Activated T-cell treated with anti-CD3 and anti-CD28 coated beads, Interleukin-2, amount 50 U/mL, for 72 hours (primary cell): ENCODE measurements at regions not wholly inside any gene's neighbourhood (a gene's known extent, or its start where the extent isn't known, plus 50 kb on each side); places are given as distances from the start of the nearest gene placed in this dataset.
"Not testable (repeated sequence)": the region's sequence is repeated elsewhere in the genome, so short reads cannot be mapped to it uniquely, and the experiment has no call there.

Source experiments
- ATAC-seq, 2 donors: fragments of 150-1000 bp; cut with Tn5 transposase; replicated peaks in 1 of 2; 2 replicates each; pipeline ENCODE4 v1.10.0; 2021; ENCODE audit warnings: moderate library complexity in 2 of 2, mild to moderate bottlenecking in 1 of 2
- DNase-seq, 2 donors: peaks; one replicate each; pipeline ENCODE4 v3.0.0; 2021 to 2022; ENCODE audit warnings: mixed read lengths in 1 of 2
- H3K27ac Mint-ChIP-seq: one replicate; pipeline ENCODE4 v1.8.0; 2022; ENCODE audit warnings: mild to moderate bottlenecking, moderate library complexity, mixed read lengths
- H3K27me3 Mint-ChIP-seq: one replicate; pipeline ENCODE4 v1.8.0; 2022; ENCODE audit warnings: low read depth, mixed read lengths
- H3K36me3 Mint-ChIP-seq, 2 donors: one replicate each; pipeline ENCODE4 v1.8.0; 2022; ENCODE audit warnings: mixed read lengths in 2 of 2, mild to moderate bottlenecking in 1 of 2; ENCODE audit not compliant: insufficient read depth in 2 of 2
- H3K4me1 Mint-ChIP-seq: one replicate; pipeline ENCODE4 v1.8.0; 2022; ENCODE audit warnings: low read depth, mixed read lengths
- H3K4me3 Mint-ChIP-seq, 2 donors: one replicate each; pipeline ENCODE4 v1.8.0; 2022; ENCODE audit warnings: mild to moderate bottlenecking in 2 of 2, mixed read lengths in 2 of 2, moderate library complexity in 2 of 2
- H3K9me3 Mint-ChIP-seq, 2 donors: one replicate each; pipeline ENCODE4 v1.8.0; 2022; ENCODE audit warnings: mixed read lengths in 2 of 2

DNA sequence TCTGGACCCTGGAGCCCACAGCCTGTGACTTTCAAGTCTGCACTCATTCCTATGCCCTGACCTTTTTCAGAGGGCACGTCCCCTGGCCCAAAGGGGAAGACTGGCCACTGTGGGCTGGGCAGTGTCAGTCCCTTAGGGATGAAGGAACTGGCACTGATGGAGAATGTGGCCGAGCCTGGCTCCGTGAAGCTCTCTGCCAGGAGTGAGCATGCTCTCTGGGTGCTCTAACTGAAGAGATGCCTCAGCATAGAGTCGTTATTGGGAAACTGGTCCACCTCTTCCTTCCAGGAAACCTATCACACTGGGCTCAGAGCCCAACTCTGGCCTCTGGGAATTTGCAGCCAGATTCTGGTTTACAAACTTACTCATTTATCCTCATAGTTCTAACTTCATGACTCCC, 87.3 kb upstream of the OSBPL11 start:
- not testable (repeated sequence) for ATAC-seq, DNase-seq, H3K4me1 Mint-ChIP-seq, H3K27ac Mint-ChIP-seq, H3K36me3 Mint-ChIP-seq, H3K9me3 Mint-ChIP-seq, H3K4me3 Mint-ChIP-seq, H3K27me3 Mint-ChIP-seq

DNA sequence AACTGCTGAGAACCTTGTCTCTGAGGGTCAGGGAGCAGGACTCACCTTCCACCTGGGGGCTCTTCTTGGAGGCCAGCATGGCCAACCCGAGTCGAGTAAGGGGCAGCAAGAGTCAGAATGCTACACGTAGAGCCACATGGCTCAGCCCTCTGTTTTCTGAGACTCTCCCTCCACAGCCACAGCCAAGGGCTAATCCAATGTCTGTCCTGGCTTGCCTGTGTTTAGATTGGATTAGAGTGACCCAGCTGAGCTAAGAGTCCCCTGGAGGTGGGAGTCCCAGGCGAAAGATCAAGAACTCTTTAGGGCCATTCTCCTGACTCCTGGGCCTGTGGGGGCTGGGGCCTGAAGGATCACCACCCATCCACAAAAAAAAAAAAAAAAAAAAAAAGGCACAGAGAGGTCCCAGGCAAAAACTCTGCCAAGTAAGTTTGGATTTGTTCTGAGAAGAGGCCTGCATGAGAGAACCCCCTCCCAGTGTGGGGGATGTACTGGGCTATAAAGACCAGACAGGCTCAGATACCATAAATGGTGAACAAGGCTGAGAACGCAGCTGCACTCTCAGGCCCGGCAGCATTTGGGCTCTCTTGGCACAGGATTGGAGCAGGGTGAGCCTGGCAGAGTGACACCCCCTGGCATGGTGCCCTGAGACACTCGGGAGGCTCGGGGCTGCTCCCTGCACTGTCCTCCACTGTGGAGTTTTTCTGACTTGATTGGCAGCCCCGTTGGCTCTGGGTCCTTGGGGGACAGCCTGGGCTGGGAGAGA, 88.0 kb upstream of the OSBPL11 start:
- Mint-ChIP-seq H3K9me3 (no peaks in the 10 kb centered on the region), H3K4me3 (no peak overlapping the region), H3K4me1 (no peaks in the 10 kb centered on the region), H3K27me3 (peaks cover 8% of the 10 kb centered on the region), H3K36me3 (no peaks in the 10 kb centered on the region), H3K27ac (no peak overlapping the region)
- DNase-seq (no peak), ATAC-seq (no peak)

GRCh38 chr3:125684199-125684598, 88.9 kb upstream of the OSBPL11 start:
- ATAC-seq (no peak), DNase-seq (no peak)
- Mint-ChIP-seq H3K36me3 (no peaks in the 10 kb centered on the region), H3K27me3 (peaks cover 8% of the 10 kb centered on the region), H3K9me3 (no peaks in the 10 kb centered on the region), H3K4me3 (no peak overlapping the region), H3K27ac (no peak overlapping the region), H3K4me1 (no peaks in the 10 kb centered on the region)

DNA sequence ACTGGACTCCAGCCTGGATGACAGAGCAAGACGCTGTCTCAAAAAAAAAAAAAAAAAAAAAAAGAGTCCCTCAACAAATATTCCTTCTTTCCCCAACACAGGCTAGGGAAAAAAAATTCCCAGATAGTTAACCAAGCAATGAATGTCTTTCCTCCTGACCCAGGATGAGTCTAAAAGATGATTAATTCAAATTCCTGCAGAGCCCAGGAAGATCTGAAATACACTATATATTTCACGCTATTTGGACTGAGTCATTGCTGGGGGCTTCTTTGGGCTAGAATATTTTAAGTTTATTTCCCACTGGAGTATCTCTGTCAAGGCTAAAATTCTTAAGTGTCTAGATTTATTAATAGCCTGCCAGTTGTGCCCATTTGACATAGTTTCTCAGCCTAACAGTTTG, 90.4 kb upstream of the OSBPL11 start:
- H3K36me3 Mint-ChIP-seq, DNase-seq, H3K9me3 Mint-ChIP-seq, H3K4me3 Mint-ChIP-seq, H3K27ac Mint-ChIP-seq, ATAC-seq, H3K4me1 Mint-ChIP-seq, H3K27me3 Mint-ChIP-seq: not testable (repeated sequence)

DNA sequence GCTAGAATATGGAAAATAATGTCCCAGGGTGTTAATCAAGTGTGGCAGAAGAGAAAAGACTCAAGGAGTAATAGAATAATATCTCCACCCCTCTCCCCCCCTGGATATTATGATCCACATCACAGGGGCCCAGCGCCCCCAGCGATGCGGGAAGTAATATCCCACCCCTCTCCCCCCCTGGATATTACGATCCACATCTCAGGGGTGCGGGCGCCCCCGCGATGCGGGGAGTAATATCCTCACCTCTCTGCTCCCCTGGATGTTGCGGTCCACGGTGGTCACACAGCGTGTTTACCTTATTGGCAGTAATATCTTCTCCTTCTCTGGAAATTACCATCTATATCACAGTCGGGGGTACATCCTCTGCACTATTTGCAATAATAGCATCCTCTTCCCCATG, 97.1 kb upstream of the OSBPL11 start:
- Mint-ChIP-seq H3K4me3 (no peak overlapping the region), H3K27me3 (no peaks in the 10 kb centered on the region), H3K9me3 (no peaks in the 10 kb centered on the region), H3K4me1 (no peaks in the 10 kb centered on the region), H3K36me3 (no peaks in the 10 kb centered on the region), H3K27ac (no peak overlapping the region)
- no peak for ATAC-seq
- DNase-seq: no peak

GRCh38 chr3:125693887-125694286, 98.6 kb upstream of the OSBPL11 start:
- ATAC-seq (no peak), DNase-seq (no peak)
- no peaks in the 10 kb centered on the region for H3K4me1 Mint-ChIP-seq
- no peaks in the 10 kb centered on the region for H3K27me3 Mint-ChIP-seq
- no peak overlapping the region for H3K27ac Mint-ChIP-seq
- H3K9me3 Mint-ChIP-seq: no peaks in the 10 kb centered on the region
- no peak overlapping the region for H3K4me3 Mint-ChIP-seq
- no peaks in the 10 kb centered on the region for H3K36me3 Mint-ChIP-seq

DNA sequence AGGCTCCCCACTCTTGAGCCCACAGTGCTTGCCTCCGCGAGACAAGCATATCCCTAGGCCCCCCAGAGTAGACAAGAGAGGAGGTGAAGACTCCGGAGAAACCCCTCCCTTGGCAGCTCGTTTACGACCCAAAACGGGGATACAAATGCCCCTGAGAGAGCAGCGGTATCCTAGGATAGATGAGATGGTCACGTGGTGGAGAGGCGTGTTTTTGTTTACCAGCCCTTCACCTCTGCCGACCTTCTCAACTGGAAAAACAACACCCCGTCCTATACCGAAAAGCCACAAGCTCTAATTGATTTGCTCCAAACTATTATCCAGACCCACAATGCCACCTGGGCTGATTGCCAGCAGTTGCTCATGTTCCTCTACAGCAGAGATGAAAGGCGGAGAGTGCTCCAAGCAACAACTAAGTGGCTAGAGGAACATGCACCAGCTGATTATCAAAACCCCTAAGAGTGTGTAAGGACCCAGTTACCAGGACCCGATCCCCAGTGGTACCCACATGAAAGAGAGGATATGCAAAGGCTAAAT, 99.5 kb upstream of the OSBPL11 start:
- Mint-ChIP-seq H3K36me3 (no peaks in the 10 kb centered on the region), H3K9me3 (no peaks in the 10 kb centered on the region), H3K27ac (no peak overlapping the region), H3K27me3 (no peaks in the 10 kb centered on the region), H3K4me1 (no peaks in the 10 kb centered on the region), H3K4me3 (no peak overlapping the region)
- DNase-seq (no peak), ATAC-seq (no peak)

GRCh38 chr3:125695688-125696087, 100.4 kb upstream of the OSBPL11 start:
- H3K9me3 Mint-ChIP-seq: no peaks in the 10 kb centered on the region
- no peak for DNase-seq

GRCh38 chr3:125697126-125697525, 101.8 kb upstream of the OSBPL11 start:
- not testable (repeated sequence) for H3K4me3 Mint-ChIP-seq, H3K9me3 Mint-ChIP-seq, ATAC-seq, H3K4me1 Mint-ChIP-seq, DNase-seq, H3K27me3 Mint-ChIP-seq, H3K36me3 Mint-ChIP-seq, H3K27ac Mint-ChIP-seq

More at GRCh38 chr3:125695688-125696087, 100.4 kb upstream of the OSBPL11 start:
- Mint-ChIP-seq H3K27ac (no peak overlapping the region), H3K4me3 (no peak overlapping the region), H3K4me1 (no peaks in the 10 kb centered on the region), H3K36me3 (no peaks in the 10 kb centered on the region), H3K27me3 (no peaks in the 10 kb centered on the region)
- no peak for ATAC-seq

DNA sequence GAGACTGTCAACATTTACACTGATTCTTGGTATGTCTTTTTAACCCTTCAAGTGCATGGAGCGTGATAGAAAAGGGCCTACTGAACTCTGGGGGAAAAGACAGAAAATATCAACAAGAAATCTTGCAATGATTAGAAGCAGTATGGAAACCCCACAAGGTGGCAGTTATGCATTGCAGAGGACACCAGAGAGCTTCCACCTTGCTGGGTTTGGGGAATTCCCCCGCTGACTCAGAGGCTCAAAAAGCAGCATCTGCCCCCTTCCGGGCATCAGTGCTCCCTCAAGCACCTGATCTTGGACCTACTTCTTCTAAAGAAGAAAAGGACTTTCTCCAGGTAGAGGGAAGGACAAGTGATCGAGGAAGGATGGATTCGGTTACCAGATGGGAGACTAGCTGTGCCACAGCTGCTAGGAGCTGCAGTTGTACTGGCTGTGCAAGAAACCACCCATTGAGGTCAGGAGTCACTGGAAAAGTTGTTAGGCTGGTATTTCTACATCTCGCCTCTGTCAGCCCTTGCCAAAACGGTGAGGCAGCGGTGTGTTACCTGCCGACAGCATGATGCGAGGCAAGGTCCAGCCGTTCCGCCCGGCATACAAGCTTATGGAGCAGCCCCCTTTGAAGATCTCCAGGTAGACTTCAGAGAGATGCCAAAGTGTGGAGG, 102.8 kb upstream of the OSBPL11 start:
- H3K27ac Mint-ChIP-seq, ATAC-seq, H3K27me3 Mint-ChIP-seq, H3K4me3 Mint-ChIP-seq, H3K4me1 Mint-ChIP-seq, H3K9me3 Mint-ChIP-seq, H3K36me3 Mint-ChIP-seq: not testable (repeated sequence)
- peak; percentile 58 to 79 for DNase-seq

DNA sequence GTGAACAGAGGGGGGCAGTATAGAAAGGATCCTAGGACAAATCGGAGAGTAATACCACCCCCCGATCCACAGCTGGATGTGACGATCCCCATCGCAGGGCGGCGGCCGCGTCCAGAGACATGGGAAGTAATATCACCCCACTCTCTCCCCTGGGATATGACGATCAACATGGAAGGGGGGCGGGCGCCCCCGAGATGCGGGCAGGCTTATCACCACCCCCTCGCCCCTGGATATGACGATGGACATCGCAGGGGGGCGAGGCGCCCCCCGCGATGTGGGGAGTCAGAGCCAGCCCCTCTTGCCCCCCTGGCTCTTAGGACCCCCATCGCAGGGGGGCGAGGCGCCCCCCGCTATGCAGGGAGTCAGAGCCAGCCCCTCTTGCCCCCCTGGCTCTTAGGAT, 120.4 kb upstream of the OSBPL11 start:
- Mint-ChIP-seq H3K4me3 (no peak overlapping the region), H3K36me3 (no peaks in the 10 kb centered on the region), H3K27me3 (peaks cover 7% of the 10 kb centered on the region), H3K27ac (no peak overlapping the region), H3K4me1 (no peaks in the 10 kb centered on the region), H3K9me3 (no peaks in the 10 kb centered on the region)
- no peak for ATAC-seq
- DNase-seq: no peak

GRCh38 chr3:125732151-125732550, 136.9 kb upstream of the OSBPL11 start:
- DNase-seq, H3K36me3 Mint-ChIP-seq, H3K9me3 Mint-ChIP-seq, H3K27me3 Mint-ChIP-seq, ATAC-seq, H3K4me1 Mint-ChIP-seq, H3K4me3 Mint-ChIP-seq, H3K27ac Mint-ChIP-seq: not testable (repeated sequence)

GRCh38 chr3:125741991-125742718, 146.9 kb upstream of the OSBPL11 start:
- ATAC-seq, H3K27me3 Mint-ChIP-seq, H3K4me3 Mint-ChIP-seq, DNase-seq, H3K9me3 Mint-ChIP-seq, H3K36me3 Mint-ChIP-seq, H3K27ac Mint-ChIP-seq: not testable (repeated sequence)
- H3K4me1 Mint-ChIP-seq: peaks cover 11% of the 10 kb centered on the region
